HEK293 (cell line): ENCODE measurements at regions not wholly inside any gene's neighbourhood (a gene's known extent, or its start where the extent isn't known, plus 50 kb on each side); places are given as distances from the start of the nearest gene placed in this dataset.

Experiments used
- CTCF ChIA-PET: fragments of 350-600 bp; formaldehyde crosslinking; extraction: SDS; loops from one replicate; lab custom pipeline; 2021; ENCODE audit warnings: antibody characterized with exemption; lab: Yijun Ruan, JAX
- POLR2A ChIA-PET: fragments of 300-600 bp; formaldehyde crosslinking; extraction: SDS; loops from one replicate; lab custom pipeline; 2020; ENCODE audit warnings: antibody characterized with exemption, inconsistent platforms; lab: Yijun Ruan, JAX
- H3K27ac ChIP-seq: fragments of 200-500 bp; sonication (Bioruptor generic); 2 replicates; pipeline ENCODE4 v1.5.1; 2014; ENCODE audit warnings: low read depth, low read length, control low read depth, inconsistent platforms; ENCODE audit errors: extremely low read depth
- H3K36me3 ChIP-seq, 2 experiments: fragments of 200-500 bp in 1 of 2; sonication (Bioruptor generic) in 1 of 2; 1 replicate in 1 of 2; 2 replicates in 1 of 2; pipeline ENCODE4 v1.5.1; 2014 to 2017; ENCODE audit warnings: inconsistent platforms in 2 of 2, low read length in 2 of 2; ENCODE audit not compliant: control insufficient read depth in 2 of 2, insufficient read depth in 1 of 2
- H3K4me1 ChIP-seq: fragments of 200-500 bp; sonication (Bioruptor generic); 2 replicates; pipeline ENCODE4 v1.5.1; 2014; ENCODE audit warnings: mild to moderate bottlenecking, low read length, inconsistent platforms; ENCODE audit not compliant: control insufficient read depth, insufficient read depth
- H3K4me3 ChIP-seq: 2 replicates; pipeline ENCODE4 v1.5.1; 2011; ENCODE audit warnings: low read depth, mild to moderate bottlenecking, control low read depth, low read length, moderate library complexity
- H3K9me3 ChIP-seq: fragments of 200-500 bp; sonication (Bioruptor generic); 2 replicates; pipeline ENCODE4 v1.5.1; 2014; ENCODE audit warnings: low read depth, low read length, inconsistent platforms; ENCODE audit not compliant: control insufficient read depth, insufficient read depth
- BCL11A ChIP-seq: fragments of 450-650 bp; formaldehyde crosslinking; IDR thresholded peaks from 2 replicates; pipeline ENCODE4 v1.5.1; 2016; ENCODE audit warnings: low read depth, missing biosample characterization, missing genetic modification characterization
- BCL11B ChIP-seq: fragments of 450-650 bp; formaldehyde crosslinking; IDR thresholded peaks from 2 replicates; pipeline ENCODE4 v1.5.1; 2016; ENCODE audit warnings: low read depth, missing biosample characterization, missing genetic modification characterization
- GFI1B ChIP-seq: fragments of 450-650 bp; formaldehyde crosslinking; IDR thresholded peaks from 2 replicates; pipeline ENCODE4 v1.5.1; 2016; ENCODE audit warnings: missing biosample characterization, missing genetic modification characterization
- KLF1 ChIP-seq: fragments of 450-650 bp; formaldehyde crosslinking; IDR thresholded peaks from 2 replicates; pipeline ENCODE4 v1.5.1; 2016; ENCODE audit warnings: missing biosample characterization, missing genetic modification characterization
- KLF7 ChIP-seq: fragments of 450-650 bp; formaldehyde crosslinking; IDR thresholded peaks from 2 replicates; pipeline ENCODE4 v1.5.1; 2016; ENCODE audit warnings: missing biosample characterization, missing genetic modification characterization, borderline replicate concordance
- MYNN ChIP-seq: fragments of 450-650 bp; formaldehyde crosslinking; IDR thresholded peaks from 2 replicates; pipeline ENCODE4 v1.5.1; 2016; ENCODE audit warnings: missing biosample characterization, missing genetic modification characterization, borderline replicate concordance
- REPIN1 ChIP-seq: fragments of 450-650 bp; formaldehyde crosslinking; IDR thresholded peaks from 2 replicates; pipeline ENCODE4 v1.5.1; 2017; ENCODE audit warnings: missing biosample characterization, missing genetic modification characterization, low read depth
- SALL2 ChIP-seq: fragments of 450-650 bp; formaldehyde crosslinking; IDR thresholded peaks from 2 replicates; pipeline ENCODE4 v1.5.0; 2017; ENCODE audit warnings: missing biosample characterization, mild to moderate bottlenecking, missing genetic modification characterization, borderline replicate concordance
- SCRT1 ChIP-seq: fragments of 450-650 bp; formaldehyde crosslinking; IDR thresholded peaks from 2 replicates; pipeline ENCODE4 v1.5.1; 2016; ENCODE audit warnings: missing biosample characterization, missing genetic modification characterization, borderline replicate concordance
- ZNF223 ChIP-seq: fragments of 450-650 bp; formaldehyde crosslinking; IDR thresholded peaks from 2 replicates; pipeline ENCODE4 v1.5.1; 2016; ENCODE audit warnings: missing biosample characterization, missing genetic modification characterization
- ZNF341 ChIP-seq: fragments of 450-650 bp; formaldehyde crosslinking; IDR thresholded peaks from 2 replicates; pipeline ENCODE4; 2016; ENCODE audit warnings: low read depth, missing biosample characterization, missing genetic modification characterization
- ZNF48 ChIP-seq: fragments of 450-650 bp; formaldehyde crosslinking; IDR thresholded peaks from 2 replicates; pipeline ENCODE4 v1.5.1; 2016; ENCODE audit warnings: missing biosample characterization, missing genetic modification characterization
- ZNF510 ChIP-seq: fragments of 450-650 bp; formaldehyde crosslinking; IDR thresholded peaks from 2 replicates; pipeline ENCODE4 v1.5.1; 2018; ENCODE audit warnings: mild to moderate bottlenecking, missing genetic modification characterization, missing biosample characterization; ENCODE audit not compliant: insufficient replicate concordance
- ZNF521 ChIP-seq: fragments of 450-650 bp; formaldehyde crosslinking; IDR thresholded peaks from 2 replicates; pipeline ENCODE4 v1.5.1; 2017; ENCODE audit warnings: missing biosample characterization, mild to moderate bottlenecking, missing genetic modification characterization
- ZNF660 ChIP-seq: fragments of 450-650 bp; IDR thresholded peaks from 2 replicates; pipeline ENCODE4 v1.5.1; 2018; ENCODE audit warnings: missing biosample characterization, mild to moderate bottlenecking, missing genetic modification characterization
- ZNF670 ChIP-seq: fragments of 450-650 bp; formaldehyde crosslinking; IDR thresholded peaks from 2 replicates; pipeline ENCODE4 v1.5.1; 2016; ENCODE audit warnings: missing biosample characterization, missing genetic modification characterization, low read depth
- ZNF776 ChIP-seq: fragments of 450-650 bp; formaldehyde crosslinking; IDR thresholded peaks from 2 replicates; pipeline ENCODE4 v1.5.0; 2017; ENCODE audit warnings: missing biosample characterization, missing genetic modification characterization, borderline replicate concordance
- ZNF777 ChIP-seq: fragments of 450-650 bp; formaldehyde crosslinking; IDR thresholded peaks from 2 replicates; pipeline ENCODE4 v1.5.1; 2017; ENCODE audit warnings: missing biosample characterization, missing genetic modification characterization, borderline replicate concordance
- ZNF785 ChIP-seq: fragments of 450-650 bp; formaldehyde crosslinking; IDR thresholded peaks from 2 replicates; pipeline ENCODE4 v1.5.1; 2016; ENCODE audit warnings: missing biosample characterization, missing genetic modification characterization
- ZNF843 ChIP-seq: fragments of 450-650 bp; formaldehyde crosslinking; IDR thresholded peaks from 2 replicates; pipeline ENCODE4 v1.5.1; 2016; ENCODE audit warnings: missing biosample characterization, missing genetic modification characterization
- TF ChIP-seq, protein P1 (sequence below): fragments of 450-650 bp; formaldehyde crosslinking; IDR thresholded peaks from 2 replicates; pipeline ENCODE4 v1.5.1; 2017; ENCODE audit warnings: missing biosample characterization, missing genetic modification characterization
- TF ChIP-seq, protein P2 (sequence below): fragments of 450-650 bp; formaldehyde crosslinking; IDR thresholded peaks from 2 replicates; pipeline ENCODE4 v1.5.1; 2017; ENCODE audit warnings: missing biosample characterization, mild to moderate bottlenecking, missing genetic modification characterization, moderate library complexity
- TF ChIP-seq, protein P3 (sequence below): sonication (generic); formaldehyde crosslinking; IDR thresholded peaks from 2 replicates; pipeline ENCODE4 v1.8.1; 2022; ENCODE audit warnings: mild to moderate bottlenecking, moderate library complexity, missing genetic modification reagents

DNA sequence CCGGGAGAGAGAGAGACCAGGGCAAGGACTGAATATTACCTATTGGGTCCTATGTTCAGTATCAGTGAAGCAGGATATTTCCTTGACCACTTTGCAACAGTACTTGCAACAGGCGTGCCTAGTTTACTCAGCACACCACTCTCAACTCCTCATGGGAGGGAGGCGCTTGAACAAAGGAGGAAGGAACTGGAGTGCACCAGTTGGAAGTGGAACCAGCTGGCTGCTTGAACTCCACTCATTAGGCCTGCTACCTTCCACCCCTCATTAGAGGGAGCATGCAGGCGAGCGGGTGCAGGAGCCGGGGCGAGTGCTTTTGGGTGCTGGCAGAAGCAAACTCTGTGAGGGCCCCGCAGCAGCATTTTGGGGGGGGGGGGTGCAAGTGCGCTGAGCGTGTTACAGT is 1369.6 kb upstream of the RAG2 start:
- POLR2A ChIA-PET = no interaction called here
- Histone ChIP-seq H3K9me3 (no peaks in the 10 kb centered on the region), H3K4me3 (no peak overlapping the region), H3K27ac (no peak overlapping the region), H3K36me3 (no peaks in the 10 kb centered on the region), H3K4me1 (no peaks in the 10 kb centered on the region)
- CTCF ChIA-PET = interaction anchor here (0.7 kb wide), 1 partner anchor 1817 kb away, joined by 3 read pairs; no protein-coding TSS in a partner anchor
- TF ChIP-seq GFI1B = no peak
- TF ChIP-seq ZNF660 (tag by site-specific recombination) = no peak
- TF ChIP-seq, protein P1, sequence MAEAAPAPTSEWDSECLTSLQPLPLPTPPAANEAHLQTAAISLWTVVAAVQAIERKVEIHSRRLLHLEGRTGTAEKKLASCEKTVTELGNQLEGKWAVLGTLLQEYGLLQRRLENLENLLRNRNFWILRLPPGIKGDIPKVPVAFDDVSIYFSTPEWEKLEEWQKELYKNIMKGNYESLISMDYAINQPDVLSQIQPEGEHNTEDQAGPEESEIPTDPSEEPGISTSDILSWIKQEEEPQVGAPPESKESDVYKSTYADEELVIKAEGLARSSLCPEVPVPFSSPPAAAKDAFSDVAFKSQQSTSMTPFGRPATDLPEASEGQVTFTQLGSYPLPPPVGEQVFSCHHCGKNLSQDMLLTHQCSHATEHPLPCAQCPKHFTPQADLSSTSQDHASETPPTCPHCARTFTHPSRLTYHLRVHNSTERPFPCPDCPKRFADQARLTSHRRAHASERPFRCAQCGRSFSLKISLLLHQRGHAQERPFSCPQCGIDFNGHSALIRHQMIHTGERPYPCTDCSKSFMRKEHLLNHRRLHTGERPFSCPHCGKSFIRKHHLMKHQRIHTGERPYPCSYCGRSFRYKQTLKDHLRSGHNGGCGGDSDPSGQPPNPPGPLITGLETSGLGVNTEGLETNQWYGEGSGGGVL = no peak

DNA sequence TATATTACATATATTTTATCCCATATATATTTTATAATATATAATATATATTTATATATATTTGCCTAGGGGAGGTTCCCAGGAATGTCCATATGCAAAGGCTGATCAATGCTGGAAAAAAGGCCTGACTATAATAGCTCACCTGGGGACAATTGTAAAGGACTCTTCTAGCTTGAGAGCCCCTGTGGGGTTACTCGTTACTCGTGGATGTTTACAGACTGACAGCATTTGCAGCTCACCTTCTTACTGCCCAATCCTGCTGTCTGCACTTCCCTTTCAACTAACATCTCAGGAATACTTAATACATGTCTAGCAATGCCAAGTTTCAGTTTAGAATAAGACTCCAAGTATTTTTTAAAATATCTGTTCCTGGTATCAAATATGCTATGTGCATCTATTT is 1365.4 kb upstream of the RAG2 start:
- Histone ChIP-seq H3K36me3 (no peaks in the 10 kb centered on the region), H3K27ac (no peak overlapping the region), H3K4me1 (no peaks in the 10 kb centered on the region), H3K9me3 (no peaks in the 10 kb centered on the region), H3K4me3 (no peak overlapping the region)
- TF ChIP-seq KLF1 (no peak), REPIN1 (tag by site-specific recombination) (no peak), ZNF777 (tag by site-specific recombination) (no peak), ZNF670 (tag by site-specific recombination) (no peak), SCRT1 (no peak), ZNF223 (no peak), SALL2 (no peak), BCL11A (tag by site-specific recombination) (no peak)
- ChIA-PET POLR2A (no interaction called here), CTCF (no interaction called here)

DNA sequence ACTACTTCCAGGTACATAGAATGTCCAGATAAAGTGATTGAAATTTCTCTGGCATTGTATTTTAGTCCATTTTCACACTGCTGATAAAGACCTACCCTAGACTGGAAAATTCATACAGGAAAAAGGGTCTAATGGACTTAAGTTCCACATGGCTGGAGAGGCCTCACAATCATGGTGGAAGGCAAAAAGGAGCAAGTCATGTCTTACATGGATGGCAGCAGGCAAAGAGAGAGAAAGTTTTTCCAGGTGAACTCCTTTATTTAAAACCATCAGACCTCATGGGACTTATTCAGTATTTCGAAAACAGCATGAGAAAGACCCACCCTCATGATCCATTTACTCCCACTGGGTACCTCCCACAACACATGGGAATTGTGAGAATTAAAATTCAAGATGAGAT is 1359.7 kb upstream of the RAG2 start:
- Histone ChIP-seq H3K36me3 (no peaks in the 10 kb centered on the region), H3K27ac (no peak overlapping the region), H3K4me3 (no peak overlapping the region)
- ChIA-PET POLR2A (no interaction called here), CTCF (no interaction called here)
- TF ChIP-seq ZNF48 (no peak), ZNF521 (tag by site-specific recombination) (no peak), KLF7 (no peak), ZNF785 (tag by site-specific recombination) (no peak)
- TF ChIP-seq, protein P2, sequence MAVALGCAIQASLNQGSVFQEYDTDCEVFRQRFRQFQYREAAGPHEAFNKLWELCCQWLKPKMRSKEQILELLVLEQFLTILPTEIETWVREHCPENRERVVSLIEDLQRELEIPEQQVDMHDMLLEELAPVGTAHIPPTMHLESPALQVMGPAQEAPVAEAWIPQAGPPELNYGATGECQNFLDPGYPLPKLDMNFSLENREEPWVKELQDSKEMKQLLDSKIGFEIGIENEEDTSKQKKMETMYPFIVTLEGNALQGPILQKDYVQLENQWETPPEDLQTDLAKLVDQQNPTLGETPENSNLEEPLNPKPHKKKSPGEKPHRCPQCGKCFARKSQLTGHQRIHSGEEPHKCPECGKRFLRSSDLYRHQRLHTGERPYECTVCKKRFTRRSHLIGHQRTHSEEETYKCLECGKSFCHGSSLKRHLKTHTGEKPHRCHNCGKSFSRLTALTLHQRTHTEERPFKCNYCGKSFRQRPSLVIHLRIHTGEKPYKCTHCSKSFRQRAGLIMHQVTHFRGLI (tag by site-specific recombination) = no peak
- TF ChIP-seq, all 188 proteins: peak for 0
- no peaks in the 10 kb centered on the region for H3K4me1 ChIP-seq
- no peaks in the 10 kb centered on the region for H3K9me3 ChIP-seq

DNA sequence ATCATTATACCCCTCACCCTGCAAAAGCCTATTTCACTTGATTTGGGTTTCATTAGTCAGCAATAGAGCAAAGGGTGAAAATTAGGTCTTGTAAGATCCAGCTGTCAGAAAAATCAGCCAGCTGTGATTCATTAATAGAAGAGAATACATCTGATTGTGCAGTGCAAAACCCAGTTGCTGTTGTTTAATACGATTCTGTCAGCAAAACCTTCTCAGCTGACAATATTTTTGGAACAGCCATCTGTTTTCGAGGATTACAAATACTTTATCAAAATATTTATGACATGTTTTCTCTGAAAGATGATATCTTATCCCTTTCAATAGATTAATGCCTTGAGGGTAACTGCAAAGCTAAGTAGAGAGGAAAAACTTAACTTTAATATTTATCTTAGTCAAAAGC is 1354.0 kb upstream of the RAG2 start:
- Histone ChIP-seq H3K36me3 (no peaks in the 10 kb centered on the region), H3K9me3 (no peaks in the 10 kb centered on the region), H3K4me3 (no peak overlapping the region), H3K4me1 (no peaks in the 10 kb centered on the region), H3K27ac (no peak overlapping the region)
- ChIA-PET POLR2A (no interaction called here), CTCF (no interaction called here)
- no peak for TF ChIP-seq BCL11B (tag by site-specific recombination)
- no peak for TF ChIP-seq ZNF843 (tag by site-specific recombination)
- no peak for TF ChIP-seq ZNF510 (tag by site-specific recombination)
- TF ChIP-seq ZNF341 (tag by site-specific recombination) = no peak
- TF ChIP-seq, protein P3, sequence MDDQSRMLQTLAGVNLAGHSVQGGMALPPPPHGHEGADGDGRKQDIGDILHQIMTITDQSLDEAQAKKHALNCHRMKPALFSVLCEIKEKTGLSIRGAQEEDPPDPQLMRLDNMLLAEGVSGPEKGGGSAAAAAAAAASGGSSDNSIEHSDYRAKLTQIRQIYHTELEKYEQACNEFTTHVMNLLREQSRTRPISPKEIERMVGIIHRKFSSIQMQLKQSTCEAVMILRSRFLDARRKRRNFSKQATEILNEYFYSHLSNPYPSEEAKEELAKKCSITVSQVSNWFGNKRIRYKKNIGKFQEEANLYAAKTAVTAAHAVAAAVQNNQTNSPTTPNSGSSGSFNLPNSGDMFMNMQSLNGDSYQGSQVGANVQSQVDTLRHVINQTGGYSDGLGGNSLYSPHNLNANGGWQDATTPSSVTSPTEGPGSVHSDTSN (CRISPR knock-in tag) = no peak
- no peak for TF ChIP-seq ZNF776 (tag by site-specific recombination)
- TF ChIP-seq MYNN (tag by site-specific recombination) = no peak
